ENCODE measurements at regions not wholly inside any gene's neighbourhood (a gene's known extent, or its start where the extent isn't known, plus 50 kb on each side); places are given as distances from the start of the nearest gene placed in this dataset.

DNA sequence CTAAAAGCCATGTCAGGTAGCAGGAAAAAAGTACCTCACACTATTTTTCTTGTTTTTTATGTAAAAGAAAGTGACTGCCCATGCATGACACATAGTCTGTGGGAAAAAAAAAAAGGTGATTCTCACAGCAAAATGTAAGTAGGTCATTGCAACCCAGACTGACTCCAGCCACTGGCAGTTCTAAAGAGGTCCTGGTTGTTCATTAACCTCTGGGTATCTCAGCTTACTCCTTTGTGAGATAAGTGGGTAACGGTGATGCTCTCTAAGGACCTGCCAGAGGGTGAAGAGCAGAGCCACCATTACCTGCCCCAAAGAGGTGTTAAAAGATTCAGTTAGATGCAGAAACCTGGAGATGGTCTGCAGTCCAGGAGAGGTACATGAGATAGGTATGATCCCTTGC is 531.9 kb downstream of the GRIN2A start:
- no peaks in the 10 kb centered on the region for H3K27me3 ChIP-seq
- no peak overlapping the region for H3K4me3 ChIP-seq
- H3K9me3 ChIP-seq, result no peaks in the 10 kb centered on the region
- DNase-seq (ENCODE audit: low spot score), result no peak
- TF ChIP-seq, protein P1, sequence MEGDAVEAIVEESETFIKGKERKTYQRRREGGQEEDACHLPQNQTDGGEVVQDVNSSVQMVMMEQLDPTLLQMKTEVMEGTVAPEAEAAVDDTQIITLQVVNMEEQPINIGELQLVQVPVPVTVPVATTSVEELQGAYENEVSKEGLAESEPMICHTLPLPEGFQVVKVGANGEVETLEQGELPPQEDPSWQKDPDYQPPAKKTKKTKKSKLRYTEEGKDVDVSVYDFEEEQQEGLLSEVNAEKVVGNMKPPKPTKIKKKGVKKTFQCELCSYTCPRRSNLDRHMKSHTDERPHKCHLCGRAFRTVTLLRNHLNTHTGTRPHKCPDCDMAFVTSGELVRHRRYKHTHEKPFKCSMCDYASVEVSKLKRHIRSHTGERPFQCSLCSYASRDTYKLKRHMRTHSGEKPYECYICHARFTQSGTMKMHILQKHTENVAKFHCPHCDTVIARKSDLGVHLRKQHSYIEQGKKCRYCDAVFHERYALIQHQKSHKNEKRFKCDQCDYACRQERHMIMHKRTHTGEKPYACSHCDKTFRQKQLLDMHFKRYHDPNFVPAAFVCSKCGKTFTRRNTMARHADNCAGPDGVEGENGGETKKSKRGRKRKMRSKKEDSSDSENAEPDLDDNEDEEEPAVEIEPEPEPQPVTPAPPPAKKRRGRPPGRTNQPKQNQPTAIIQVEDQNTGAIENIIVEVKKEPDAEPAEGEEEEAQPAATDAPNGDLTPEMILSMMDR (IDR thresholded peaks at IDR 0.05), result no peak
- H3K36me3 ChIP-seq, result no peaks in the 10 kb centered on the region
- H3K4me1 ChIP-seq, result peaks cover 0 to 7% of the 10 kb centered on the region in 2 donors
- H3K27ac ChIP-seq, result no peak overlapping the region

DNA sequence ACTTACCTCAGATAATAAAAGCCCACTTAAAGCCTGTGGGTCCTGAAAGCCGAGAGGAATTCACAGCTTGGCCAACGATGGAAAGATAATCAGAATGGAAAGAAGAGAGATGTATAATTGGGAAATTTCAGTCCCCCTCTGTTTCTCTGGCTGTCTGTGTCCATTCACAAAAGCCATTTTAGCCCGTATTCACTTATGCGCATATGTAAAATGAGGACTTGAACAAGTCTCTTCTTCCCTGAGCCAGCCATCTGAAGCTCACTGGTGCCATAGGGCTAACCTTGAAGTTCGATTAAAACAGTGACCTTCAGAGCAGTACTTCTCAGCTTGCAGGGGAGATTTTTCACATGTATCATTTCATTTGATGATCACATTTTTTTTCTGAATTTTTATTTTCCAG is 527.2 kb downstream of the GRIN2A start:
- H3K4me1 ChIP-seq, result no peaks in the 10 kb centered on the region
- H3K27me3 ChIP-seq, result no peaks in the 10 kb centered on the region
- no peak overlapping the region for H3K4me3 ChIP-seq
- H3K27ac ChIP-seq, result no peak overlapping the region
- H3K36me3 ChIP-seq, result no peaks in the 10 kb centered on the region
- peak; percentile 23 for DNase-seq (ENCODE audit: low spot score)
- H3K9me3 ChIP-seq, result no peaks in the 10 kb centered on the region
- TF ChIP-seq, protein P1 (IDR thresholded peaks at IDR 0.05), result no peak

DNA sequence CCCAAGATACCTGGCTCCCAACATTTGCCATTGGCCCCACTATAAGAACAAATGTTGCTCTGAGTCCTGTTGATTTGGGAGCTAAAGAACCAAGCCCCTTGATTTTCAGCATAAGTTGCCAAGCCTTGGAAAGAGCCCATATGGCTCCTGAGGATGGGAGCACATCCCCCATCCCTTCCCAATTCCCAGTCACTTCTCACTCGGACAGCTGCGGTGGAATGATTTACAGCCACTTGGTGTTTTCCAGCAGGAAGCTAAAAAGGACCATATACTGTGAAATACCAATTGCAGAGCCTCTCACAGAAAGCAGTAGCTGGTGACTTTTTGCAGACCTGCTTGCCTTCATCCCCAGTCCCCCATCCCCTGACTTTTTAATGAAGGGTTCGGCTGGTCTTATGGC is 524.6 kb downstream of the GRIN2A start:
- TF ChIP-seq, protein P1 (IDR thresholded peaks at IDR 0.05), result no peak
- Histone ChIP-seq H3K4me1 (no peaks in the 10 kb centered on the region), H3K36me3 (no peaks in the 10 kb centered on the region), H3K4me3 (no peak overlapping the region), H3K27me3 (no peaks in the 10 kb centered on the region), H3K9me3 (no peaks in the 10 kb centered on the region), H3K27ac (no peak overlapping the region)
- DNase-seq (ENCODE audit: low spot score), result no peak

DNA sequence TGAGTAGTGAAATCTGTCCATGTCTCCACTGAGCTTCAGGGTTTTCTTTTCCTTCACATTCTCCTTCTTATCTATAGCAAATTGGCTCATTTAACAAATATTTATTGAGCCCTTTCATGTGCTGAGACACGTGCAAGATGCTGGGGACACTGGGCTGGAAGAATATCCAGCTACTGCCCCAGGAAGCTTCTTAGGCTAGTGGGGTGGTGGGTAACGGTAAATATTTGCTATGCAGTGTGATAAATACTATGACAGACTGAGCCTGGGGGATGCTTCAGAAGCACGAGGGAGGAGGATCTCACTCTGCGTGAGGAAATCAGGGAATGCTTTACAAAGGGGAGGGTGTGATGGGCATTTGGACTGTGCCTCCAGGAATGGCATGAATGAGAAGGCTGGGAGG is 524.1 kb downstream of the GRIN2A start:
- Histone ChIP-seq H3K4me1 (no peaks in the 10 kb centered on the region), H3K27ac (no peak overlapping the region), H3K27me3 (no peaks in the 10 kb centered on the region), H3K9me3 (no peaks in the 10 kb centered on the region), H3K36me3 (no peaks in the 10 kb centered on the region), H3K4me3 (no peak overlapping the region)
- TF ChIP-seq, protein P1 (IDR thresholded peaks at IDR 0.05), result no peak
- DNase-seq (ENCODE audit: low spot score), result peak; percentile 28

DNA sequence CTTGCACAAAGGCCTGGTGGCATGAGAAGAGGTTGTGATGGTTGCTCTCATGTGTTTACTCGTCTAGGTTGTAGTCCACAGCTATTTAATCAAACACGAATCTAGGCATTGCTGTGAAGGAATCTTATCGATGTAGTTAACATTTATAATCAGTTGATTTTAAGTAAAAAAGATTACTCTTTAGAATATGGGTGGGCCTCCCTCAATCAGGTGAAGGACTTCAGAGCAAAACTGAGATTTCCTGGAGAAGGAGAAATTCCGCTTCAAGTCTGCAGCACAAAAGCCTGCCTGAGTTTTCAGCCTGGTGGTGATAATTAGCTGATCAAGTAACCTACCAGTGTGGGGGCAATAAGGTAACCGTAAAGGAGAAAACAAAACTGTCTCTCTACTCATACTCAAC is 523.6 kb downstream of the GRIN2A start:
- Histone ChIP-seq H3K4me1 (no peaks in the 10 kb centered on the region), H3K27me3 (no peaks in the 10 kb centered on the region), H3K9me3 (no peaks in the 10 kb centered on the region), H3K4me3 (no peak overlapping the region), H3K27ac (no peak overlapping the region), H3K36me3 (no peaks in the 10 kb centered on the region)
- no peak for DNase-seq (ENCODE audit: low spot score)
- TF ChIP-seq, protein P1 (IDR thresholded peaks at IDR 0.05), result no peak

DNA sequence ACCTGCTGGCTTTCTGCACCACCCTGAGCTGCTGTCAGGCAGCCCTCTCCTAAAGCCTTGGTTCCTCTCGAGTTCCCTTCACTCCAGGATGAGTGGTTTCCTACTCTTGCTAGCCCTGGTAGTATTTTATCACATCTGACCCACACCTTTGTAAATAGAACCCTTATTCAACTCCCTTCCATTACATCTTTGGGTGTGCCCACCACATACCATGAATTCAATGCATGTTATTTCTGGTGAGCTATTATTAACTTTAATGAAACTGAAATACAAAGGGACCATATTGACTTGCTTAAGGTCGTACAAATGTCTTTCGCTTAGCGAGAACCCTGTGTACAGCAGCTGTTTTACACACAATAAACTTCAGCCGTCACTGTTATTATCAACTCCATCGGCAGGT is 521.3 kb downstream of the GRIN2A start:
- no peaks in the 10 kb centered on the region for H3K36me3 ChIP-seq
- no peak for DNase-seq (ENCODE audit: low spot score)
- no peaks in the 10 kb centered on the region for H3K9me3 ChIP-seq
- TF ChIP-seq, protein P1 (IDR thresholded peaks at IDR 0.05), result no peak
- no peaks in the 10 kb centered on the region for H3K4me1 ChIP-seq
- no peaks in the 10 kb centered on the region for H3K27me3 ChIP-seq
- no peak overlapping the region for H3K27ac ChIP-seq
- H3K4me3 ChIP-seq, result no peak overlapping the region

Measured in right atrium auricular region (tissue), 2 donors.